ENCODE measurements at regions not wholly inside any gene's neighbourhood (a gene's known extent, or its start where the extent isn't known, plus 50 kb on each side); places are given as distances from the start of the nearest gene placed in this dataset.
"Not testable (repeated sequence)": the region's sequence is repeated elsewhere in the genome, so short reads cannot be mapped to it uniquely, and the experiment has no call there.

DNA sequence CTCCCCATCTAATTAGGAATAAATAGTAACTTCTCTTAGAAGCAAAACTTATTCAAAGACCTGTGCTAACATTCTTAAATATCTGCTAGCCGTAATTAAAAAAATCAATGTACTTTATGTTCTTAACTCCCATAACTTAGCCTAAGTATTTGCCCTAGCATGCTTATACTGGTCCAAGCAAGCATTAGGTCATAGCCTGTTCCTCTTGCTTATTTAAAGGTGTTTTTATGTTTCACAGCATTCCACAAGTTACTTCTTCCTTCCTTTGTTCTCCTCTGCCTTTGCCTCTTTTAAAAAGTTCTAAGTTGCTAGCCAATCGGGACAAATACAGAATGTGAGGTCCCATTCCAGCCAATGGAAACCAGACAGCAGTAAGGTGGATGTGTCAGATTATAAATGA, 395.4 kb upstream of the NR3C2 start:
- TF ChIP-seq, protein P1, sequence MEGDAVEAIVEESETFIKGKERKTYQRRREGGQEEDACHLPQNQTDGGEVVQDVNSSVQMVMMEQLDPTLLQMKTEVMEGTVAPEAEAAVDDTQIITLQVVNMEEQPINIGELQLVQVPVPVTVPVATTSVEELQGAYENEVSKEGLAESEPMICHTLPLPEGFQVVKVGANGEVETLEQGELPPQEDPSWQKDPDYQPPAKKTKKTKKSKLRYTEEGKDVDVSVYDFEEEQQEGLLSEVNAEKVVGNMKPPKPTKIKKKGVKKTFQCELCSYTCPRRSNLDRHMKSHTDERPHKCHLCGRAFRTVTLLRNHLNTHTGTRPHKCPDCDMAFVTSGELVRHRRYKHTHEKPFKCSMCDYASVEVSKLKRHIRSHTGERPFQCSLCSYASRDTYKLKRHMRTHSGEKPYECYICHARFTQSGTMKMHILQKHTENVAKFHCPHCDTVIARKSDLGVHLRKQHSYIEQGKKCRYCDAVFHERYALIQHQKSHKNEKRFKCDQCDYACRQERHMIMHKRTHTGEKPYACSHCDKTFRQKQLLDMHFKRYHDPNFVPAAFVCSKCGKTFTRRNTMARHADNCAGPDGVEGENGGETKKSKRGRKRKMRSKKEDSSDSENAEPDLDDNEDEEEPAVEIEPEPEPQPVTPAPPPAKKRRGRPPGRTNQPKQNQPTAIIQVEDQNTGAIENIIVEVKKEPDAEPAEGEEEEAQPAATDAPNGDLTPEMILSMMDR (conservative IDR thresholded peaks at IDR 0.05 in 1 of 2, IDR thresholded peaks at IDR 0.05 in 1 of 2; ENCODE audit: low read depth in 1 of 2, low read length in 2 of 2) = not testable (repeated sequence)
- TF ChIP-seq EZH2 (IDR thresholded peaks at IDR 0.05; ENCODE audit: low read length, missing control alignments) = not testable (repeated sequence)
